HG03442 (cell line): ENCODE measurements at regions not wholly inside any gene's neighbourhood (a gene's known extent, or its start where the extent isn't known, plus 50 kb on each side); places are given as distances from the start of the nearest gene placed in this dataset.
"Not testable (repeated sequence)": the region's sequence is repeated elsewhere in the genome, so short reads cannot be mapped to it uniquely, and the experiment has no call there.

Source experiments
- ATAC-seq: cut with Tn5 transposase; IDR thresholded peaks from one replicate; pipeline ENCODE4 v1.9.1; 2021; ENCODE audit warnings: mild to moderate bottlenecking, moderate library complexity; ENCODE audit not compliant: unreplicated experiment

GRCh38 chr15:36430726-36431265 lies 148.6 kb upstream of the CDIN1 start:
- ATAC-seq: no peak

- no peak for ATAC-seq
These were observed 147.3 kb upstream of the CDIN1 start for GRCh38 chr15:36432161-36432560.

DNA sequence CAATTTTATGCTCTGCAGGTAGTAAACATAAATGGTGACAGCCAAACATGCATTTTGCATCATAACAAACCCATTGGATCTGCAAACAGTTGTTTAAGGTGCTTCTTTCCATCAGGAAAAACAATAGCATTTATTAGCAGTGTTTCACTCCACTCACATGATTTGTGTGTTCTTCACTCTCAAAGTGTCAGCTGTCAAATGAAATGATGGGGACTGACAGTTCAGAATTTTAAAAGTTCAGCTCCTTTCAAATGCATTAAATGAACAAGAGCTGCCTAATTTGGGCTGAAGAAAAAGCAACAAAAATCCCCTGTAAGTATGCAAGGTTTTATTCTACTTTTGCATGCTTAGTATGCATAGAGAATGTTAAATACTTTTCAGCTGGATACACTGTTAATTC lies 145.2 kb upstream of the CDIN1 start:
- no peak for ATAC-seq

GRCh38 chr15:36438499-36438898 lies 140.9 kb upstream of the CDIN1 start:
- ATAC-seq: no peak

GRCh38 chr15:36447373-36447772 lies 132.1 kb upstream of the CDIN1 start:
- ATAC-seq: no peak

GRCh38 chr15:36448418-36448817 lies 131.0 kb upstream of the CDIN1 start:
- no peak for ATAC-seq

GRCh38 chr15:36449084-36449661 lies 130.3 kb upstream of the CDIN1 start:
- no peak for ATAC-seq

DNA sequence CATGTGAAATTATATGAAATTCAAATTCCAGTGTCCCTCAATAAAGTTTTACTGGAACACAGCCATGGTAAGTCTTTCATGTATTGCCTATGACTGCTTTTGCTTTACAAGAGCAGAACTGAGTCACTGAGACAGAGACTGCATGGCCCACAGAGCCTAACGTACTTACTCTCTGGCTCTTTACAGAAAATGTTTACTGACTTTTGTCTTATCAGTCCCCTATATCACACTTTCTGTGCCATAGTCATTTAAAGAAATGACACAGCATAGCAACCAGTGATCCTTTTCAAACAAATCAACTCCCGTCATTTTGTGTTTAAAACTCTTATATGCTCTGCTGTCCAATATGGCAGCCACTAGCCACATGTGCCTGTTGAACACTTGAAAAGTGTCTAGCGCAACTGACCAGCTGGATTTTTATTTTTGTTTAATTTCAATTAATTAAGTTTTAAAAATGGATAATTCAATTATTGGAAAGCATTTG lies 129.7 kb upstream of the CDIN1 start:
- no peak for ATAC-seq

DNA sequence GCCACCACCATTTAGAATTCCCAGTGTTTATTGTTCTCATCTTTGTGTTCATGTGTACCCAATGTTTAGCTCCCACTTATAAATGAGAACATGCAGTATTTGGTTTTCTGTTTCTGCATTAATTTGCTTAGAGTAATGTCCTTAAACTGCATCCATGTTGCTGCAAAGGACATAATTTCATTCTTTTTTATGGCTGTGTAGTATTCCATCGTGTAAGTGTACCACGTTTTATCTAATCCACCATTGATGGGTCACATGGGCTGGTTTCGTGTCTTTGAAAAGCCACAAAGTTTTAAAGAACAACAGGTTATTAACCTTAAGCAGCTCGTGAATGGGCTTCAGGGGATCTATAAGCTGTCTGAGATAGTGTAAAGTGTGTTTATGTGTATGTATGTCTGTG lies 125.2 kb upstream of the CDIN1 start:
- ATAC-seq: not testable (repeated sequence)

GRCh38 chr15:36458411-36458810 lies 121.0 kb upstream of the CDIN1 start:
- ATAC-seq: no peak

- ATAC-seq: no peak
These were observed 114.1 kb upstream of the CDIN1 start for GRCh38 chr15:36465304-36465703.

DNA sequence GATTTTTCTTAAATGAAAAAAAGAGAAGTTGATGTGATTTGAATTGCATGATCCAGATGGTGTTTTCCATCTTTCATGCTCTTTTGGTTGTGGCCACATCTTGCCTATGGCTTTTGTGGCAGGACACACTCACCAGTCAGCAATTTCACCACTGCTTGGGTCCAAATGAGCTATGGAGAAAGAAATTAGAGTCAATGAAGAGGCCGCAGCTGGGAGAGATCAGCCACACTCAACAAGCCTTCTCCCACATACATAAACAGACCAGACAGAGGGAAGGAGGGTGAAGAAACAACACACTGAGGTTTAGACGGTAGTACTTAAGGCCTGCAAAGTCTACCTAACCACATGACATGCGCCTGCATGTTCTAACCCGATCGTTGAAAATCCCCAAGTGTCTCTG lies 110.7 kb upstream of the CDIN1 start:
- ATAC-seq: no peak

GRCh38 chr15:36469311-36469966 lies 110.0 kb upstream of the CDIN1 start:
- no peak for ATAC-seq

DNA sequence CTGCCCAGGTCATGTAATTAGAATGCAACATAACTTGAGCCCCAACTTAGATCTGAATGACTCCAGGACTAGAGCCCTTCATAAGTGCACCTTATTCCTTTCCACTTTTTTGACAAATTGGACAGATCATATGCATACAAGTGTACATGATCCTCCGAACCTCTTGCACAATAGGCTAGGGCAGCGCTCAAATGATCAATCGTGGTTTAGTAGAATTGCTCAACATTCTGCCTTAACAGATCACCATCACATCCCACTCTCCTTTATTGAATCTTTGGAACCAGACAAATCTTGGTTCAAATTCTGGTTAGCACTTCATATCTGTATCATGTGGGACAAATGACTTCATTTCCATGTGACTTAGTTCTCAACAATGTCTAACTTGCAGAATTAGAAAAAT lies 106.8 kb upstream of the CDIN1 start:
- ATAC-seq: no peak

- ATAC-seq: no peak
These were observed 100.9 kb upstream of the CDIN1 start for GRCh38 chr15:36478561-36478960.

DNA sequence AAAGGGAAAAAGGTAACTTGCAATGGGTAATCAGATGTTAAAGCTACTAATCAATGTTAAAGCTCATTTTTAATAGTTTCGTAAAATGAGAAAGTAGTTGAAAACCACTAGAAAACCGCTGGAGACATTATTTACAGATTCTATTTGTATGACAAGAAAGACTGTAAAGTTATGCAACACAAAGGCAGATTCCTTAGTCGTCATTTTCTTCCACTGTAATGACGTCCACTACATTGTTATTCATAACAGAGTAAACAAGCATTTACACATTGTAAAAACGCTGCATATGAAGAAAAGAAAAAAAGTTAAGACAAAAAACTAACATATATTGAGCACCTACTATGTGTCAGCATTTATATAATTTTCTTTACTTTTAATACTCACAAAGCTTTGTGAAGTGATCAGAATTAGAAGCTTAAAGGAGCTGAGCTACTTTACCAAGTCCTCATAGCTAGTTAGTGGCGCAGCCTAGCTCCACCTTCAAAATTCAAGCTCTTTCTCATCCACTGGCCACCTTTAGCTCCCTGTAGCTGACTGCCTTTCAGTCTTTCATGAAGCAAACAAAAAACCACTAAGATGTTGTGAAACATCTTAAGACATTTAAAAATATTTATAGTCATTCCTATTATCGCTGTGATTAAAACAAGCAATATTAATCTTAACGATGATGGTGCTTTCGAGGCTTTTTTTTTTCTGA lies 100.1 kb upstream of the CDIN1 start:
- ATAC-seq: no peak

- ATAC-seq: no peak
These were observed 98.3 kb upstream of the CDIN1 start for GRCh38 chr15:36481156-36481555.

- ATAC-seq: no peak
These were observed 96.0 kb upstream of the CDIN1 start for GRCh38 chr15:36483409-36483808.

DNA sequence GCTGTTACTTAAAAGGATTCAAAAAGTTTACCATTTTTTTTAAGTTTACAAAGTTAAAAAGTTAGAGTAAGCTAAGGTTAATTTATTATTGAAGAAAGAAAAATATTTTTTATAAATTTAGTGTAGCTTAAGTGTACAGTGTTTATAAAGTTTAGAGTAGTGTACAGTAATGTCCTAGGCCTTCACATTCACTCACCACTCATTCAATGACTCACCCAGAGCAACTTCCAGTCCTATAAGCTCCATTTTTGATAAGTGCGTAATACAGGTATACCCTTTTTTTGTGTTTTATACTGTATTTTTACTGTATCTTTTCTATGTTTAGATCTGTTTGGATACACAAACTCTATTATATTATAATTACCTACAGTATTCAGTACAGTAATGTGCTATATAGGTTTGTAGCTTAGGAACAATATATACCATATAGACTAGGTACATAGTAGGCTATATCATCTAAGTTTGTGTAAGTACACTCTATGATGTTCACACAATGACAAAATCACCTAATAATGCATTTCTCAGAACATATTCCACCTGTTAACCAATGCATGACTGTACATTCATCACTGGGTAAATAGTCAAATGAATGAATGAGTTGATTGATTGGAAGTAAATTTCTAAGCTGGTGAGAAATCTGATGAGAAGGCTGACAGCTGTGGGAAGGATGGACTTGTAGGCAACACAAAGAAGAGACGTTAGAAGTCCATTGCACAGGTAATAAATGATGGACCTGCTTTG lies 95.2 kb upstream of the CDIN1 start:
- ATAC-seq: no peak

DNA sequence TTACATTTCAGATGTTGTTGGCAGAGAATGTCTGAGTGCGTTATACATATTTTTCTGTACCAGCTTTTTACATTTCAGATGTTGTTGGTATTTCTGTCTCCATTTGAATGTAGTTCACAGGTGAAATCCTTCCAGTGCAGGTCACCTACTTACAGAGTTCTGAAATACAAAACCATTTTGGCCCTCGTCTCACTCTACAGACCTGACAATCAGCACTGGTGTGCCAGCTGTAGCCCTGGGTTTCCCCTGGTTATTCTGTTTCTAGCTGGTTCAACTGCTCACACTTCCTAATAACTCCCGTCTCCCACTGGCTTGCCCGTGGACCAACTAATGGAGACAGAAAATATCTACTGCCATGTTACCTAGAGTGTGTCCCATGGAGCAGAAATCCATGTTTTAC lies 87.5 kb upstream of the CDIN1 start:
- no peak for ATAC-seq

DNA sequence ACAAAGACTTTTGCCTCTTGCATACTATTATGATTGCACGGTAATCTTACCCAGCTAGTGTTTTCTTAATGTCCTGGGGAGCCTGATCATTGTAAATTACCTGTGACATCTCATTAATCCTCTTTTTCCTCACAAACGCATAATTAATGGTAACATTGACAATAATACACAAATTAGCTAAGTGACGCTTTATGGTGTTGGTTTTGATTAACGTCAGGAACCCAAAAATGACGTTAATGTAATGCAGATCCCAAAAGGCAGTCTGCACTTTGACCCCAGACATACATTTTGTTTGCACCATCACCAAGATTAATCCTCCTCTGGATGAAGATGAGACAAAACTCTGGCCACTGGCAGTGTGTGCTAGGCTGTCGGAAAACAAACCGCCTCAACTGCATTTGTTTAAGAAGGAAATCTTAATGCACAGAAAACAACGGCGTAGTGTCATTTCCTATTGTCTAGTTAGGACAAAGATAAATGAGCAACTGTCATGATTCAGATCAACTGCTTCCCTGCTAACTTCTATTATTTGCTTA lies 83.9 kb upstream of the CDIN1 start:
- no peak for ATAC-seq
